Progenitor cell of endocrine pancreas (in vitro differentiated cells): ENCODE measurements at regions not wholly inside any gene's neighbourhood (a gene's known extent, or its start where the extent isn't known, plus 50 kb on each side); places are given as distances from the start of the nearest gene placed in this dataset.

Experiments used
- DNase-seq: peaks from one replicate; pipeline ENCODE4 v3.0.0; 2021; ENCODE audit warnings: low spot score; ENCODE audit not compliant: unreplicated experiment
- H3K27ac Mint-ChIP-seq: 2 replicates; pipeline ENCODE4 v1.8.0; 2021; ENCODE audit warnings: mild to moderate bottlenecking, moderate library complexity, mixed read lengths
- H3K27me3 Mint-ChIP-seq: 2 replicates; pipeline ENCODE4 v1.8.0; 2021; ENCODE audit warnings: mixed read lengths
- H3K36me3 Mint-ChIP-seq: 2 replicates; pipeline ENCODE4 v1.8.0; 2022; ENCODE audit warnings: mixed read lengths; ENCODE audit not compliant: insufficient read depth
- H3K4me1 Mint-ChIP-seq: 2 replicates; pipeline ENCODE4 v1.8.0; 2021; ENCODE audit warnings: low read depth, mixed read lengths
- H3K4me3 Mint-ChIP-seq: 2 replicates; pipeline ENCODE4 v1.8.0; 2021; ENCODE audit warnings: low read depth, mild to moderate bottlenecking, moderate library complexity, mixed read lengths
- H3K9me3 Mint-ChIP-seq: 2 replicates; pipeline ENCODE4 v1.8.0; 2021; ENCODE audit warnings: low read depth, mixed read lengths
- TF ChIP-seq, protein P1 (sequence below): fragments of 200-600 bp; sonication (generic); IDR thresholded peaks from one replicate; pipeline ENCODE4 v1.5.0; 2021; ENCODE audit warnings: antibody characterized with exemption, mild to moderate bottlenecking; ENCODE audit not compliant: unreplicated experiment

DNA sequence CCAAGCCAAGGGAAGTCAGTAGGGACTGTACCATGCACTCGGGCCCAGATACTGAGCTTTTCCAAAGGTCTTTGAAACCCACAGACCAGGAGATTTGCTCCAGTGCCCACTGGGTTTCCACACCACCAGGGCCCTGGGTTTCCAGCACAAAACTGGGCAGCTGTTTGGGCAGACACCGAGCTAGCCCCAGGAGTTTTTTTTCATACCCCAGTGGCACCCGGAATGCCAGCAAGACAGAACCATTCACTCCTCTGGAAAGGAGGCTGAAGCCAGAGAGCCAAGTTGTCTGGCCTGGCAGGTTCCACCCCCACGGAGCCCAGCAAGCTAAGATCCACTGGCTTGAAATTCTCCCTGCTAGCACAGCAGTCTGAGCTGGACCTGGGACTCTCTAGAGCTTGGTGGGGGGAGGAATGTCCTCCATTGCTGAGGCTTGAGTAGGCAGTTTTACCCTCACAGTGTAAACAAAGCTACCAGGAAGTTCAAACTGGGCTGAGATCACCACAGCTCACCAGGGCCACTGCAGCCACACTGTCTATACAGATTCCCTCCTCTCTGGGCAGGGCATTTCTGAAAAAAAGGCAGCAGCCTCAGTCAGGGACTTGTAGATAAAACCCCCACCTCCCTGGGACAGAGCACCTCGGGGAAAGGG, 793.7 kb downstream of the RPS29 start:
- H3K9me3 Mint-ChIP-seq = peaks cover 5% of the 10 kb centered on the region
- TF ChIP-seq, protein P1, sequence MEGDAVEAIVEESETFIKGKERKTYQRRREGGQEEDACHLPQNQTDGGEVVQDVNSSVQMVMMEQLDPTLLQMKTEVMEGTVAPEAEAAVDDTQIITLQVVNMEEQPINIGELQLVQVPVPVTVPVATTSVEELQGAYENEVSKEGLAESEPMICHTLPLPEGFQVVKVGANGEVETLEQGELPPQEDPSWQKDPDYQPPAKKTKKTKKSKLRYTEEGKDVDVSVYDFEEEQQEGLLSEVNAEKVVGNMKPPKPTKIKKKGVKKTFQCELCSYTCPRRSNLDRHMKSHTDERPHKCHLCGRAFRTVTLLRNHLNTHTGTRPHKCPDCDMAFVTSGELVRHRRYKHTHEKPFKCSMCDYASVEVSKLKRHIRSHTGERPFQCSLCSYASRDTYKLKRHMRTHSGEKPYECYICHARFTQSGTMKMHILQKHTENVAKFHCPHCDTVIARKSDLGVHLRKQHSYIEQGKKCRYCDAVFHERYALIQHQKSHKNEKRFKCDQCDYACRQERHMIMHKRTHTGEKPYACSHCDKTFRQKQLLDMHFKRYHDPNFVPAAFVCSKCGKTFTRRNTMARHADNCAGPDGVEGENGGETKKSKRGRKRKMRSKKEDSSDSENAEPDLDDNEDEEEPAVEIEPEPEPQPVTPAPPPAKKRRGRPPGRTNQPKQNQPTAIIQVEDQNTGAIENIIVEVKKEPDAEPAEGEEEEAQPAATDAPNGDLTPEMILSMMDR = no peak
- H3K27me3 Mint-ChIP-seq = no peaks in the 10 kb centered on the region
- no peak for DNase-seq
- H3K4me1 Mint-ChIP-seq = peaks cover 3% of the 10 kb centered on the region
- H3K4me3 Mint-ChIP-seq = no peak overlapping the region
- no peak overlapping the region for H3K27ac Mint-ChIP-seq
- no peaks in the 10 kb centered on the region for H3K36me3 Mint-ChIP-seq

DNA sequence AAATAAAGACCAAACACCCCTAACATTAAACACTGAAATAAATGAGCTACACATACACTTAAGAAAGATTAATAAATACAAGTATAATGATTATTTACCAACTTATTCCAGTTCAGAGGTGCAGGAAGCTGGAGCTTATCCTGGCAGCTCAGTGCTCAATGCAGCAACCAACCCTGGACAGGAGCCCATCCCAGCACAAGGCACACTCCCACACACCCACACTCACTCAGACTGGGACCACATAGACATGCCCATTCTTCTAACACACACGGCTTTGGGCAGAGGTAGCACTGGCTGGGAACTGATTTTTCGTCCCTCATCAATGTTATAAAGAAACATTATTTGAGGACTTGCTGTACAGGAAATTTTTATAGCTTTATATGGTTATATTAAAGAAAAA, 797.4 kb downstream of the RPS29 start:
- H3K27me3 Mint-ChIP-seq = no peaks in the 10 kb centered on the region
- TF ChIP-seq, protein P1 = no peak
- H3K4me1 Mint-ChIP-seq = peaks cover 3% of the 10 kb centered on the region
- H3K4me3 Mint-ChIP-seq = no peak overlapping the region
- no peaks in the 10 kb centered on the region for H3K36me3 Mint-ChIP-seq
- H3K9me3 Mint-ChIP-seq = no peaks in the 10 kb centered on the region
- H3K27ac Mint-ChIP-seq = no peak overlapping the region
- no peak for DNase-seq

DNA sequence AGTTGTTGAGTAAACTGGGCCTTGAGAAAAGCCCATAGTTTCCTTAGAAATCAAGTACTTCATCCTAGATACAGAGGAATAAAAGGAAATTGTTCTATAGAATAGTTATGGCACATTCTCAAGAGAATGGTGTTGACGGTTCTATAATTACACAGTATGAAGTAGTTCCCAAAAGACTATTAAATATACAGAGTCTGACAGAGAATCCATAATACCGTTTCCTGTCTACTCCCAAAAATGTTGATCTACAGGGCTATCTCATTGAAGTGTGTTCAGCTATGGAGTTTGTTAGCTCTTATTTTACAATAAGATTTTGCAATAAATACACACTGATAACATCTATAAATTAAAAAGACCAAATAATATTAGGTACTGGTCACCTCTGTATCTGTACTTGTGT, 799.7 kb downstream of the RPS29 start:
- Mint-ChIP-seq H3K36me3 (no peaks in the 10 kb centered on the region), H3K4me3 (no peak overlapping the region), H3K27me3 (no peaks in the 10 kb centered on the region), H3K9me3 (no peaks in the 10 kb centered on the region), H3K4me1 (no peaks in the 10 kb centered on the region), H3K27ac (no peak overlapping the region)
- TF ChIP-seq, protein P1 = no peak
- no peak for DNase-seq

DNA sequence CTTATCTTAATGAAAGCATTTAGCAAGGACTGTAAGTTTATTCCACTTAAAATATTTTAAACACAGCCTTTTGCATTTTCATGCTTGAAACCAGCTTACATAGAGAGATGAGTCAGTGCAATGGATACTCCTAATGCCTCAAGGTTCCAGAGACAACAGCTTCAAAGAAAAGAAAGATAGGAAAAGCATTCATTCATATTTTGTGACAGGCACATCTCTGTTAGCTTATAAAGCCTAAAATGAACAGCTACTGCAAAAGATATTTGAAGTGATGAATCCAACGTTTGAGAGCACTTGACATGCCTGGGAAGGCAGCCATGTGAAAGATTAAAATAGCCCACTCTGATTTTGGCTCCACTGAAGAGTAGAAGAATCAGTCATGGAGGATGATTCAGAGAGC, 814.5 kb downstream of the RPS29 start:
- no peak for DNase-seq
- Mint-ChIP-seq H3K27me3 (no peaks in the 10 kb centered on the region), H3K27ac (no peak overlapping the region), H3K4me1 (no peaks in the 10 kb centered on the region), H3K36me3 (no peaks in the 10 kb centered on the region), H3K4me3 (no peak overlapping the region), H3K9me3 (peaks cover 7% of the 10 kb centered on the region)
- TF ChIP-seq, protein P1 = no peak

DNA sequence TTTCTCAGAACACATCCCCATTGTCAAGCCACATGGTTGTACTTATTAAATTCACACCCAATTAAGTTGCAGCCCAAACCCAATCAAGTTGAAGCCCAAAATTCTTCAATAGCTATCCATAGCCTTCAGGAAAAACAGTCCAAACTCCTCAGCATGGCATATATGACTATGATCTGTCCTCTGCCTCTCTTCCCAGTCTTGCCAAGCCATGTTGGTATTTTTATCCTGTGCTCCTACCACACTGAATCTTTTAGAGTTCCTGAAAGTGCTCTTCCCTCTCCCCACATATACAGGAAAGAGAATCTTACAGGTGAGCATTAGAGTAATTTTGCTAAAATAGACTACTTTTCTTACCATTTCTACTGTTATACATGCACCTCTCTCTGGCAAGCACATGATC, 834.9 kb downstream of the RPS29 start:
- no peaks in the 10 kb centered on the region for H3K27me3 Mint-ChIP-seq
- TF ChIP-seq, protein P1 = no peak
- DNase-seq = no peak
- H3K27ac Mint-ChIP-seq = no peak overlapping the region
- no peaks in the 10 kb centered on the region for H3K9me3 Mint-ChIP-seq
- no peaks in the 10 kb centered on the region for H3K36me3 Mint-ChIP-seq
- H3K4me1 Mint-ChIP-seq = peaks cover 9% of the 10 kb centered on the region
- H3K4me3 Mint-ChIP-seq = no peak overlapping the region
